HG02798 (cell line): ENCODE measurements at regions not wholly inside any gene's neighbourhood (a gene's known extent, or its start where the extent isn't known, plus 50 kb on each side); places are given as distances from the start of the nearest gene placed in this dataset.
"Not testable (repeated sequence)": the region's sequence is repeated elsewhere in the genome, so short reads cannot be mapped to it uniquely, and the experiment has no call there.

ENCODE experiments used
- ATAC-seq: cut with Tn5 transposase; IDR thresholded peaks from one replicate; pipeline ENCODE4 v1.9.1; 2021; ENCODE audit warnings: mild to moderate bottlenecking; ENCODE audit not compliant: unreplicated experiment, poor library complexity

DNA sequence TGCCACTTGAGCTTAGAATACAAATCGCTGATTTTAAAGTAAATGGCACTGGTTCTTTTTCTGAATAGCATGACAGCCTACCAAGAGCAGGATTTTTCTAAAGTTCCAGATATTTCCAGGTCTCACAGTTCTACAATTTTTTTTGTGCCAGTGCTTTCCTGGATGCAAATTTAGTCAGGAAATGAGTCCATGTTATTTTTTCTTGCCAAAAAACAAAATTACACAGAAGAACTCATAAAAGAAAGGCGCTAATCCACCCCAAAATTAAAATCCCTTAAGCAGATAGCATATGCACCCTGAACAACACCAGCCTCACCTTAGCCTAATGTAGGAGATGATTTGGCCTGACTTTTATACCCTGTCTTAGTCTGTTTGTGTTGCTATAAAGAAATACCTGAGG is 86.4 kb upstream of the ARG1 start:
- ATAC-seq: no peak

DNA sequence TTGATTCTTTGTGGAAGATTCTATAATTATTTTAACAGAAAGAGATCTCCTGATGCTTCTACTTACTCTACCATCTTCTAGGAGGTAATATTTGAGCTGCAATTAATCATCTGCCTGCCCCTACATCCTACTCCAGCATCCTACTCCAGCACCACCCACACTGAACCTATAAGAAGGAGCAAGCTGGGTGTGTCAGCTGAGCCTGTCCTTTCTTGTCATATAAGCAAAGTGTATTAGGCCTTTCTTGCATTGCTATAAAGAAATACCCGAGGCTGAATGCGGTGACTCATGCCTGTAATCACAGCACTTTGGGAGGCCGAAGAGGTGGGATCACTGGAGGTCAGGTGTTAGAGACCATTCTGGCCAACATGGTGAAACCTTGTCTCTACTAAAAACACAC is 84.2 kb upstream of the ARG1 start:
- no peak for ATAC-seq

DNA sequence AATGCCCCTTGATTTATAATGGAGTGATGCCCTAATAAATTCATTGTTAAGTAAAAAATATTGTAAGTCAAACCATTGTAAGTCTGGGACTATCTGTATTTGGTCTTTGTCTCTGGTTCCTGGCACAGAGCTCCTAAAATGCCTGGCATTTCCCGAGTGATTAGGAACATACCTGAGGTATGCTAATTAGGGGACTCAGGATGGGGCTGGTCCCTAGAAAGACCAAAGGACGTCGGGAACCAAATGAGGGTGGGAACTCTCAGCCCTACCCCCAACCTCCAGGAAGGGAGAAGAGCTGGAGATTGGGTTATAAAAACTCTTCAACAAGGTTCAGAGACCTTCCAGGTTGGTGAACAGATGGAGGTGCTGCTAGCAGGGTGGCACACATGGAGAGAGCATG is 82.6 kb upstream of the ARG1 start:
- ATAC-seq: no peak

DNA sequence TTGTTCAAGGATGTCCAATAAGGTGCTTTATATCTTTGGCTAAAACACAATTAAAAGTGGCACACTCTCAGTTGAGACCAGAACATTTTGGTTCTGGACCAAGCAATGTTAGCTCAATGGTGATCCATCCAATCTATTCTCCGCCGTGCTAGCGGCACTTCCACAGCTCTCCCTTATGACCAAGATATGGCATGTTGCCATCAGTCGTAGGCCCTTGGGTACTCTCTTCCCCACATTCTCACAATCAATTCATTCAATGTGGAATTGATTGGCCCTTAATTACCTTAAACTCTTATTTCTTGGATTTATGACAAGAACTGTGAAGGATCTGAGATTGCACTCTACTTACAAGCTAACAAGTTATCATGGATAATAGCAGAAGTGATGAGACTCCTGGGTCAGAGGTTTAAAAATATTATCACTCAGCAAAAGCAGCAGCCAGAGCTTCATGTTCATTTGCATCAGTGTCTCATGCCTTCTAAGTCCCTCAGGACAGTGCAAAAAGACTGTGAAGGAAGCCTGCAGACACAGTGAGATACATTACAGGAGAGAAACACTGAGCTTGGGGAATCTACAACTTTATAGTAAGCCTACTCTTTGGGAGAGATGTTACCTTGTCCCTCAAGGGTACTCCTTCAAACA is 80.0 kb upstream of the ARG1 start:
- ATAC-seq: no peak

DNA sequence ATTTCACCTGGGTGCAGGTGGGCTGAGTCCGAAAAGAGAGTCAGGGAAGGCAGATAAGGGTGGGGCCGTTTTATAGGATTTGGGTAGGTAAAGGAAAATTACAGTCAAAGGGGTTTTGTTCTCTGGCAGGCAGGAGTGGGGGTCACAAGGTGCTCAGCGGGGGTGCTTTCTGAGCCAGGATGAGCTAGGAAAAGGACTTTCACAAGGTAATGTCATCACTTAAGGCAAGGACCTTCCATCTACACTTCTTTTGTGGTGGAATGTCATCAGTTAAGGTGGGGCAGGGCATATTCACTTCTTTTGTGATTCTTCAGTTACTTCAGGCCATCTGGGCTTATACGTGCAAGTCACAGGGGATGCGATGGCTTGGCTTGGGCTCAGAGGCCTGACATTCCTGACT is 68.6 kb upstream of the ARG1 start:
- ATAC-seq: not testable (repeated sequence)

DNA sequence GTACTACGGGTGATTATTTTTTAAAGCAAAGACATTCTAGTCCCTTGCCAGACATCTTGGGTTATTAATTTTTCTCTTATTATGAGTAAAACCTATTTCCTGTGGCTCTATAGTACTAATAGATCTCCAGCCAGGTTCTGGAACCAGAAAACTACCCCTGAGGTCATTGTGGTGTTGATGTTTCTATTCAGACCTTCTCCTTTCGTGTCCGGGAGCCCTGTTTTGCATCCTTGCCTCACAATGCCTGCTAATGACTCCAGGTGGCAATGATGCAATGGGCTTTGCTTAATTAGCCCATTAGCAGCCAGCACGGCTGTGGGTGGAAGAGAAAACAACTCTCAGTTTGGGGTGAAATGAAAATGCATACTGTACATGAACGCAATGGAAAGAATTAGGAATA is 62.9 kb upstream of the ARG1 start:
- peak; percentile 96 for ATAC-seq

DNA sequence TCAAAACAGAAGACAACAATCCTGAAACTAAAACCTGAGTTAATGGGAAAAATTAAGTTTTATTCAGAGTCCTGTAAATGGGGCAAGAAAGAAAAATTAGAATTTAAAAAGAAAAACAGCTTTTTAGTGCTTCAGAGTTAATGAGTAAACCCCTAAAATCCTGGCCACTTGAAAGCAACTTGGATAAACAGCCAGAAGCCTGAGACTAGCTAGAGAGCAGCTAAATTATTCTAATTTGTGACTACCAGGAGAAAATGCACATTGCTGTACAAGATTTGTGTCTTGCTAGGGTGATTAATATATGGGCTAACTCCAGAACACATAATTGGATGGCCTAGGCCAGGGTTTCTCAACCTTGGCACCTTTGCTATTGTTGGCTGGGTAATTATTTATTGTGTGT is 62.4 kb upstream of the ARG1 start:
- ATAC-seq: no peak

DNA sequence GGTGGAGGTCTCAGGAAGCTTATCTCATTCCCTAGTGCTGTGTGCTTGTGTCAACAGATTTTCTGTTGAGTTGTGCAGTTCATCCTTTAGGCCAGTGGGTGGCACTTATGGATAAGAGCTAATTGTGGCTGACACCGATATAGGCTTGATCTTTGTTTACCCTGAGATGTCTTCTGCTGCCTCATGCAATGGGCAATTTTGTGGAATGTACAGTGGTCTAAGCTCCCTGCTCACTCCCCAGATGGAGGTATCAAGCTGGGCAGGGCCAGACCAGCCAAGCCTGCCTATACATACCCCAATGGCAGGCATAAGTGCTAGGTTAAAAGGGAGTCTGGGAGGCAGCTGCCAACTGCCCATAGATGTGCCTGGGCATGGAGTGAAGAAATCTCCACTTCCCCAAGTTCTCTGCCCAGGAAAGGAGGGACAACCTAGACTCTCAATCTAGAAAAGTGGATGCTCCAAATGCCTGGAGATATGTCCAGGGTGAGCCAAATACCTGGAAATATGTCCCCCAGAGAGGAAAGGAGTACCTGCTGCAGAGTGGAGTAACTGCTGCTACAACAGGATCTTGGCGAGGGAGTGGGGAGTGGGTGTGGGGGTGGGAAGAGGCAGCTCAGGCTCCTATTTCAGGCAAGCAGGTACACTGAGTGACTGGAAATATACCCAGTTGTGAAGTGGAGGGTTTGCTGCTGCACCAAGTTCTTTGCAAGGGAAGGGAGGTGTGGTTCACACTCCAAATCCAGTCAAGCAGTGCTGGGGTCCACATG is 53.2 kb upstream of the ARG1 start:
- ATAC-seq: peak; percentile 96
